B cell (primary cell): ENCODE measurements at regions not wholly inside any gene's neighbourhood (a gene's known extent, or its start where the extent isn't known, plus 50 kb on each side); places are given as distances from the start of the nearest gene placed in this dataset.

ENCODE experiments used
- ATAC-seq: fragments of 200-7000 bp; cut with Tn5 transposase; one replicate; pipeline ENCODE4 v1.10.0; 2021; ENCODE audit warnings: low read depth, mild to moderate bottlenecking, moderate number of reproducible peaks, moderate library complexity
- CTCF ChIA-PET: fragments of 350-600 bp; sonication (Branson Sonifier 250); formaldehyde crosslinking; loops from one replicate; lab custom pipeline; 2021; ENCODE audit warnings: antibody characterized with exemption, inconsistent platforms; lab: Charles Lee
- POLR2A ChIA-PET: fragments of 350-600 bp; sonication (Branson Sonifier 250); formaldehyde crosslinking; loops from one replicate; lab custom pipeline; 2021; ENCODE audit warnings: antibody characterized with exemption; lab: Charles Lee
- DNase-seq: peaks from one replicate; pipeline ENCODE4 v3.0.0; 2013
- H2AFZ ChIP-seq: 2 replicates; pipeline ENCODE4 v1.6.1; 2012; ENCODE audit warnings: mild to moderate bottlenecking, low read depth, low read length; ENCODE audit not compliant: insufficient read depth, poor library complexity, severe bottlenecking
- H3K27ac ChIP-seq, 2 donors: 1 replicate in 1 of 2; 2 replicates in 1 of 2; pipeline ENCODE4 v1.5.1; 2012 to 2013; ENCODE audit warnings: low read length in 2 of 2, mild to moderate bottlenecking in 2 of 2, moderate library complexity in 1 of 2
- H3K27me3 ChIP-seq, 4 experiments: fragments of 200-600 bp in 1 of 4; sonication (generic) in 1 of 4; replicated peaks in 1 of 4; 1 replicate in 2 of 4; 2 replicates in 2 of 4; pipeline versions ENCODE4 v1.6.1 to v1.7.0; 2013 to 2016; ENCODE audit warnings: low read length in 3 of 4, mild to moderate bottlenecking in 2 of 4, mixed read lengths in 1 of 4, moderate library complexity in 1 of 4; ENCODE audit not compliant: insufficient read depth in 4 of 4, control insufficient read depth in 3 of 4; ENCODE audit errors: control extremely low read depth in 1 of 4
- H3K36me3 ChIP-seq, 2 experiments: replicated peaks in 1 of 2; 1 replicate in 1 of 2; 2 replicates in 1 of 2; pipeline versions ENCODE4 v1.6.1 to v1.7.1; 2013; ENCODE audit warnings: low read length in 1 of 2; ENCODE audit not compliant: insufficient read depth in 2 of 2, control insufficient read depth in 1 of 2; ENCODE audit errors: control extremely low read depth in 1 of 2, extremely low read depth in 1 of 2
- H3K4me1 ChIP-seq, 2 donors: fragments of 200-600 bp in 1 of 2; sonication (generic) in 1 of 2; 1 replicate in 1 of 2; 2 replicates in 1 of 2; pipeline versions ENCODE4 v1.5.1 to v1.6.1; 2013 to 2017; ENCODE audit warnings: low read length in 2 of 2; ENCODE audit not compliant: control insufficient read depth in 2 of 2, insufficient read depth in 2 of 2
- H3K4me2 ChIP-seq: replicated peaks from 2 replicates; pipeline ENCODE3; 2012; ENCODE audit warnings: mild to moderate bottlenecking, low read depth, low read length; ENCODE audit not compliant: poor library complexity, severe bottlenecking
- H3K4me3 ChIP-seq, 5 experiments: fragments of 200-600 bp in 1 of 5; sonication (generic) in 1 of 5; 1 replicate in 3 of 5; 2 replicates in 2 of 5; pipeline versions ENCODE4 v1.5.1 to v1.7.0; 2011 to 2016; ENCODE audit warnings: low read length in 4 of 5, mild to moderate bottlenecking in 4 of 5, low read depth in 2 of 5, control low read depth in 1 of 5, moderate library complexity in 1 of 5; ENCODE audit not compliant: insufficient read depth in 1 of 5; ENCODE audit errors: control extremely low read depth in 1 of 5, extremely low read depth in 1 of 5
- H3K79me2 ChIP-seq: fragments of 200-600 bp; sonication (generic); one replicate; pipeline ENCODE4 v1.6.0; 2016; ENCODE audit warnings: low read length; ENCODE audit not compliant: control insufficient read depth, insufficient read depth
- H3K9ac ChIP-seq: fragments of 200-600 bp; sonication (generic); 2 replicates; pipeline ENCODE4 v1.6.1; 2017; ENCODE audit warnings: mild to moderate bottlenecking, low read length, moderate library complexity
- H3K9me3 ChIP-seq, 3 donors: one replicate each; pipeline versions ENCODE4 v1.6.1 to v1.7.1; 2013; ENCODE audit warnings: low read length in 2 of 3; ENCODE audit not compliant: control insufficient read depth in 2 of 3, insufficient read depth in 1 of 3; ENCODE audit errors: control extremely low read depth in 1 of 3
- H4K20me1 ChIP-seq: 2 replicates; pipeline ENCODE4 v1.6.0; 2012; ENCODE audit warnings: mild to moderate bottlenecking, low read length; ENCODE audit not compliant: insufficient read depth, control insufficient read depth, poor library complexity, severe bottlenecking
- H3K27ac Mint-ChIP-seq: one replicate; pipeline ENCODE4 v1.8.0; 2021; ENCODE audit warnings: mixed read lengths
- H3K27me3 Mint-ChIP-seq: one replicate; pipeline ENCODE4 v1.8.0; 2021; ENCODE audit warnings: mixed read lengths
- H3K4me1 Mint-ChIP-seq: one replicate; pipeline ENCODE4 v1.8.0; 2021; ENCODE audit warnings: mixed read lengths
- H3K4me3 Mint-ChIP-seq: one replicate; pipeline ENCODE4 v1.8.0; 2021; ENCODE audit warnings: mixed read lengths
- H3K9me3 Mint-ChIP-seq: one replicate; pipeline ENCODE4 v1.8.0; 2022; ENCODE audit warnings: mixed read lengths; ENCODE audit not compliant: insufficient read depth
- CTCF ChIP-seq: fragments of 200-600 bp; IDR thresholded peaks from one replicate; pipeline ENCODE4 v1.8.0; 2022; ENCODE audit warnings: antibody characterized with exemption, mild to moderate bottlenecking
- EZH2 ChIP-seq: IDR thresholded peaks from 2 replicates; pipeline ENCODE4 v1.6.1; 2012; ENCODE audit warnings: borderline replicate concordance, low read depth, mild to moderate bottlenecking, moderate library complexity, low read length; ENCODE audit not compliant: insufficient read depth, poor library complexity, severe bottlenecking
- WGBS: methylation state at CpG from one replicate; pipeline ENCODE4 v1.1.5; 2013; ENCODE audit warnings: missing lambda C conversion rate; ENCODE audit not compliant: insufficient coverage; 5-methylcytosine and 5-hydroxymethylcytosine counted together
- intact Hi-C: fragments of 100-400 bp; cut with micrococcal nuclease; formaldehyde crosslinking; loops from one replicate; pipeline ENCODE4 v1.10.0; 2022

GRCh38 chr2:51170273-51170672 is 138.3 kb upstream of the NRXN1 start:
- no peaks in the 10 kb centered on the region for H3K79me2 ChIP-seq
- H3K9me3 ChIP-seq: no peaks in the 10 kb centered on the region
- H3K9ac ChIP-seq: no peak overlapping the region
- CTCF ChIA-PET: no interaction called here
- no peak overlapping the region for H3K4me3 Mint-ChIP-seq
- H3K27ac ChIP-seq: no peak overlapping the region
- H3K9me3 Mint-ChIP-seq: no peaks in the 10 kb centered on the region
- no peak for DNase-seq
- no peaks in the 10 kb centered on the region for H3K4me1 Mint-ChIP-seq
- no peaks in the 10 kb centered on the region for H3K36me3 ChIP-seq
- H3K27me3 Mint-ChIP-seq: no peaks in the 10 kb centered on the region
- no peaks in the 10 kb centered on the region for H3K4me1 ChIP-seq
- no peak overlapping the region for H3K27ac Mint-ChIP-seq
- no peaks in the 10 kb centered on the region for H4K20me1 ChIP-seq
- no peak for ATAC-seq
- intact Hi-C loops: no loop called here
- H3K4me3 ChIP-seq: no peak overlapping the region
- no peak overlapping the region for H3K4me2 ChIP-seq
- no peak for TF ChIP-seq CTCF
- no peak for TF ChIP-seq EZH2
- POLR2A ChIA-PET: no interaction called here
- H3K27me3 ChIP-seq: no peaks in the 10 kb centered on the region
- H2AFZ ChIP-seq: no peak overlapping the region

GRCh38 chr2:51165534-51166260 is 133.8 kb upstream of the NRXN1 start:
- 51% methylated on average over 6 of the region's 6 CpGs for WGBS
- no peaks in the 10 kb centered on the region for H3K9me3 ChIP-seq
- H3K9me3 Mint-ChIP-seq: no peaks in the 10 kb centered on the region
- no peak overlapping the region for H3K4me3 ChIP-seq
- H2AFZ ChIP-seq: no peak overlapping the region
- ChIA-PET POLR2A (no interaction called here), CTCF (no interaction called here)
- H3K27ac ChIP-seq: no peak overlapping the region
- H3K9ac ChIP-seq: no peak overlapping the region
- no peaks in the 10 kb centered on the region for H3K36me3 ChIP-seq
- no peaks in the 10 kb centered on the region for H3K79me2 ChIP-seq
- H3K4me3 Mint-ChIP-seq: no peak overlapping the region
- DNase-seq (no peak), ATAC-seq (no peak)
- no peaks in the 10 kb centered on the region for H3K27me3 Mint-ChIP-seq
- H3K4me1 Mint-ChIP-seq: no peaks in the 10 kb centered on the region
- H3K27ac Mint-ChIP-seq: no peak overlapping the region
- intact Hi-C loops: no loop called here
- H3K4me2 ChIP-seq: no peak overlapping the region
- H4K20me1 ChIP-seq: no peaks in the 10 kb centered on the region
- TF ChIP-seq CTCF: no peak
- no peak for TF ChIP-seq EZH2
- no peaks in the 10 kb centered on the region for H3K27me3 ChIP-seq
- H3K4me1 ChIP-seq: no peaks in the 10 kb centered on the region
